H1 (cell line): ENCODE measurements at regions not wholly inside any gene's neighbourhood (a gene's known extent, or its start where the extent isn't known, plus 50 kb on each side); places are given as distances from the start of the nearest gene placed in this dataset.

Experiments
- CTCF ChIA-PET: fragments of 300-600 bp; sonication (Branson Sonifier 250); formaldehyde crosslinking; loops from one replicate; lab custom pipeline; 2021; ENCODE audit not compliant: partially characterized antibody; lab: Charles Lee
- POLR2A ChIA-PET: fragments of 300-600 bp; sonication (Branson Sonifier 250); formaldehyde crosslinking; loops from one replicate; lab custom pipeline; 2021; ENCODE audit warnings: inconsistent platforms; ENCODE audit not compliant: partially characterized antibody; lab: Charles Lee
- DNase-seq, 2 experiments: peaks; one replicate each; pipeline versions ENCODE4 v3.0.0 to v3.0.0-alpha.2; 2010 to 2022; ENCODE audit warnings: low spot score in 2 of 2, low read depth in 1 of 2, mixed read lengths in 1 of 2
- FAIRE-seq: peaks from 2 replicates; lab custom pipeline; 2011; peaks lifted over from hg19 to GRCh38; lab: Jason Lieb, UNC
- H2AFZ ChIP-seq: 2 replicates; pipeline ENCODE4 v1.8.1; 2012; ENCODE audit warnings: low read length, inconsistent platforms
- H2AK5ac ChIP-seq: 2 replicates; pipeline ENCODE4 v1.6.1; 2013; ENCODE audit warnings: low read depth, low read length
- H2BK120ac ChIP-seq: replicated peaks from 2 replicates; pipeline ENCODE3; 2013; ENCODE audit warnings: low read depth, low read length, inconsistent platforms
- H2BK12ac ChIP-seq: 2 replicates; pipeline ENCODE4 v1.6.1; 2013; ENCODE audit warnings: low read depth, low read length
- H2BK15ac ChIP-seq: 2 replicates; pipeline ENCODE4 v1.6.1; 2013; ENCODE audit warnings: low read length
- H2BK20ac ChIP-seq: 2 replicates; pipeline ENCODE4 v1.6.1; 2013; ENCODE audit warnings: low read length
- H2BK5ac ChIP-seq: 2 replicates; pipeline ENCODE4 v1.6.1; 2013; ENCODE audit warnings: low read depth, low read length
- H3K14ac ChIP-seq: 2 replicates; pipeline ENCODE4 v1.6.1; 2013; ENCODE audit warnings: inconsistent platforms; ENCODE audit not compliant: insufficient read length
- H3K18ac ChIP-seq: 2 replicates; pipeline ENCODE4 v1.6.1; 2013; ENCODE audit warnings: low read length; ENCODE audit errors: extremely low read depth
- H3K23ac ChIP-seq: 2 replicates; pipeline ENCODE4 v1.6.1; 2013; ENCODE audit warnings: inconsistent platforms; ENCODE audit not compliant: insufficient read length
- H3K23me2 ChIP-seq: 2 replicates; pipeline ENCODE4 v1.6.1; 2013; ENCODE audit warnings: low read depth, low read length
- H3K27ac ChIP-seq: 2 replicates; pipeline ENCODE4 v1.6.1; 2011; ENCODE audit warnings: low read depth, low read length, inconsistent platforms
- H3K27me3 ChIP-seq, 4 experiments: replicated peaks in 1 of 4; 1 replicate in 1 of 4; 2 replicates in 3 of 4; pipeline versions ENCODE4 v1.6.1 to v1.8.1; 2011 to 2013; ENCODE audit warnings: low read length in 3 of 4, mild to moderate bottlenecking in 3 of 4, inconsistent platforms in 2 of 4, mixed read lengths in 2 of 4, moderate library complexity in 1 of 4; ENCODE audit not compliant: control insufficient read depth in 3 of 4, insufficient read depth in 3 of 4; ENCODE audit errors: extremely low read depth in 1 of 4
- H3K36me3 ChIP-seq, 4 experiments: 2 replicates each; pipeline versions ENCODE4 v1.6.1 to v1.8.1; 2011 to 2013; ENCODE audit warnings: mild to moderate bottlenecking in 4 of 4, low read length in 3 of 4, moderate library complexity in 2 of 4, control low read depth in 1 of 4, inconsistent platforms in 1 of 4; ENCODE audit not compliant: insufficient read depth in 4 of 4, control insufficient read depth in 2 of 4
- H3K4ac ChIP-seq: replicated peaks from 2 replicates; pipeline ENCODE3; 2013; ENCODE audit warnings: low read length, low read depth, mixed read lengths, inconsistent platforms; ENCODE audit not compliant: insufficient read length
- H3K4me1 ChIP-seq, 4 experiments: replicated peaks in 1 of 4; 1 replicate in 1 of 4; 2 replicates in 3 of 4; pipeline versions ENCODE4 v1.6.1 to v1.8.1; 2011 to 2013; ENCODE audit warnings: low read length in 3 of 4, inconsistent platforms in 2 of 4, mixed read lengths in 1 of 4; ENCODE audit not compliant: insufficient read depth in 4 of 4, control insufficient read depth in 3 of 4
- H3K4me2 ChIP-seq, 2 experiments: 2 replicates each; pipeline versions ENCODE4 v1.6.1 to v1.8.1; 2011 to 2013; ENCODE audit warnings: low read depth in 2 of 2, low read length in 2 of 2, control low read depth in 1 of 2, inconsistent platforms in 1 of 2, mild to moderate bottlenecking in 1 of 2; ENCODE audit not compliant: insufficient read depth in 1 of 2
- H3K4me3 ChIP-seq, 4 experiments: fragments of 200-600, 300-600 bp in 1 of 4; sonication (generic), shearing (Covaris generic), sonication (Bioruptor Twin) in 1 of 4; 2 replicates each; pipeline versions ENCODE4 v1.5.1 to v1.8.1; 2011 to 2016; ENCODE audit warnings: low read length in 4 of 4, low read depth in 3 of 4, control low read depth in 2 of 4, inconsistent platforms in 2 of 4, mild to moderate bottlenecking in 2 of 4, mixed read lengths in 1 of 4, moderate library complexity in 1 of 4; ENCODE audit not compliant: insufficient read depth in 2 of 4; ENCODE audit errors: extremely low read depth in 1 of 4
- H3K56ac ChIP-seq: replicated peaks from 2 replicates; pipeline ENCODE3; 2013; ENCODE audit warnings: low read depth, mild to moderate bottlenecking, mixed read lengths, low read length, inconsistent platforms; ENCODE audit not compliant: insufficient read length
- H3K79me1 ChIP-seq: 2 replicates; pipeline ENCODE4 v1.6.1; 2013; ENCODE audit warnings: low read depth, low read length, control low read depth
- H3K79me2 ChIP-seq, 2 experiments: 2 replicates each; pipeline versions ENCODE4 v1.6.1 to v1.8.1; 2012 to 2013; ENCODE audit warnings: low read length in 2 of 2, mild to moderate bottlenecking in 2 of 2, inconsistent platforms in 1 of 2; ENCODE audit not compliant: insufficient read depth in 2 of 2, control insufficient read depth in 1 of 2
- H3K9ac ChIP-seq, 4 experiments: replicated peaks in 1 of 4; 1 replicate in 1 of 4; 2 replicates in 3 of 4; pipeline versions ENCODE4 v1.6.1 to v1.8.1; 2011 to 2013; ENCODE audit warnings: low read depth in 3 of 4, low read length in 3 of 4, control low read depth in 2 of 4, mild to moderate bottlenecking in 2 of 4, moderate library complexity in 2 of 4, inconsistent platforms in 1 of 4; ENCODE audit errors: extremely low read depth in 1 of 4
- H3K9me3 ChIP-seq, 2 experiments: 2 replicates each; pipeline versions ENCODE4 v1.6.1 to v1.8.1; 2012 to 2013; ENCODE audit warnings: mild to moderate bottlenecking in 2 of 2, moderate library complexity in 2 of 2, control low read depth in 1 of 2, inconsistent platforms in 1 of 2, low read depth in 1 of 2, low read length in 1 of 2, mixed read lengths in 1 of 2; ENCODE audit not compliant: insufficient read depth in 2 of 2
- H4K20me1 ChIP-seq, 2 experiments: replicated peaks in 1 of 2; 2 replicates each; pipeline versions ENCODE3 to v1.8.1; 2011 to 2013; ENCODE audit warnings: inconsistent platforms in 2 of 2, low read length in 2 of 2, mild to moderate bottlenecking in 1 of 2; ENCODE audit not compliant: insufficient read depth in 2 of 2, control insufficient read depth in 1 of 2
- H4K5ac ChIP-seq: 2 replicates; pipeline ENCODE4 v1.6.1; 2013; ENCODE audit warnings: low read length, low read depth, mixed read lengths, inconsistent platforms; ENCODE audit not compliant: insufficient read length
- H4K8ac ChIP-seq: 2 replicates; pipeline ENCODE4 v1.8.0; 2013; ENCODE audit warnings: mild to moderate bottlenecking, moderate library complexity, low read length, inconsistent platforms; ENCODE audit not compliant: insufficient read depth; ENCODE audit errors: extremely low read depth
- H4K91ac ChIP-seq: replicated peaks from 2 replicates; pipeline ENCODE3; 2013; ENCODE audit warnings: low read length, mixed read lengths, inconsistent platforms; ENCODE audit not compliant: insufficient read length
- RFX5 ChIP-seq: IDR thresholded peaks from 2 replicates; pipeline ENCODE4 v1.6.1; 2011; ENCODE audit warnings: low read depth, low read length, improper control_type of control experiment, borderline replicate concordance
- WGBS, 2 experiments: shearing (Covaris generic) in 1 of 2; methylation state at CpG; one replicate each; pipeline versions ENCODE4 v1.1.6 to v1.1.7; 2013 to 2015; ENCODE audit warnings: low lambda C conversion rate in 2 of 2, mixed read lengths in 2 of 2, inconsistent platforms in 1 of 2, low coverage in 1 of 2, missing lambda C conversion rate in 1 of 2; ENCODE audit not compliant: insufficient replicate concordance in 2 of 2, insufficient coverage in 1 of 2, insufficient read length in 1 of 2; ENCODE audit errors: extremely low coverage in 1 of 2, missing lambda C conversion rate in 1 of 2; 5-methylcytosine and 5-hydroxymethylcytosine counted together
- TF ChIP-seq, protein P1 (sequence below): IDR thresholded peaks from 2 replicates; pipeline ENCODE4 v1.6.1; 2012; ENCODE audit warnings: low read length, inconsistent platforms

DNA sequence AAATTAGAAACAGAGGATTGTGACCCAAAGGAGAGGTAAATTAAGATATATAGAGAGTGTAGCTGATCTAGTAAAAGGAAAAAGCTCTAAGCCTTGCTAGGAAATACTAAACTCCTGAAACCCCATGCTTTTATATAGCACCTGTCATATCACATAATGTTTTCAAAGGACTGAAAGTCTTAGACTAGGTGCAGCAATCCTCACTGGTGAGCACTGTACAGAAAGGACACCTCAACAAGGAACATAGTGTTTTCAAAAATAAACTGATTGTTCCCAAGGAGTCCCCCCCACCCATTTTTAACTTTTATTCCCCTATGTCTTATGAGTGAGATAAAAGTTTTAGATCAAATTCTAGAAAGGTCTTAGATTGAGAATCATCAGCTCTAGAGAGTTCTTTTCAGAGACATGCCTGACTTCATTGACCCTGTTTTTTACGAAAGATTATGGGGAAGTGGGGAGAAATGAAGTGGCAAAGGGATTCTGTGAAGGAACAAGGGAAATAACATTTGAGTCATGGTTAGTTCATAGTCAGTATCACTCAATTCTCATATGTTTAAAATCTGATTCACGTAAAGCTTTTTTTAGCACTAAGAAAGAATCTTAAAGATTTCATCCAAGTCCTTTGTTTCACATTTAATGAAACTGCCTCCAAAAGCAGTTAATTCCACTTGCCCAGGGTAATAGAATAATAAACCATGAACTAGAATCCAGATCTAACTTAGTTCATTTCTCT is 166.4 kb downstream of the CYB561 start:
- H4K20me1 ChIP-seq: no peaks in the 10 kb centered on the region
- 89% methylated on average over 2 of the region's 2 CpGs; no CpG with 5 or more reads in 1 of the 2 experiments for WGBS, 2 experiments
- H3K4me1 ChIP-seq: no peaks in the 10 kb centered on the region
- no peak overlapping the region for H2BK12ac ChIP-seq
- H3K9me3 ChIP-seq: no peaks in the 10 kb centered on the region
- H3K56ac ChIP-seq: no peak overlapping the region
- H3K4me2 ChIP-seq: no peak overlapping the region
- no peak for DNase-seq
- no peak overlapping the region for H2AFZ ChIP-seq
- no peak overlapping the region for H4K8ac ChIP-seq
- POLR2A ChIA-PET: no interaction called here
- H3K4ac ChIP-seq: no peak overlapping the region
- no peak overlapping the region for H2AK5ac ChIP-seq
- no peak overlapping the region for H3K27ac ChIP-seq
- H4K5ac ChIP-seq: no peak overlapping the region
- H3K79me2 ChIP-seq: no peaks in the 10 kb centered on the region
- no peak overlapping the region for H2BK120ac ChIP-seq
- H2BK20ac ChIP-seq: no peak overlapping the region
- H3K4me3 ChIP-seq: no peak overlapping the region
- no peak overlapping the region for H2BK15ac ChIP-seq
- H3K23me2 ChIP-seq: no peaks in the 10 kb centered on the region
- H3K79me1 ChIP-seq: no peaks in the 10 kb centered on the region
- no peak overlapping the region for H2BK5ac ChIP-seq
- no peak overlapping the region for H3K14ac ChIP-seq
- no peak overlapping the region for H3K9ac ChIP-seq
- CTCF ChIA-PET: interaction anchor here (1.5 kb wide), 1 partner anchor 10 kb away, joined by 3 read pairs; no protein-coding TSS in a partner anchor
- no peaks in the 10 kb centered on the region for H3K27me3 ChIP-seq
- no peak for FAIRE-seq
- H3K23ac ChIP-seq: no peak overlapping the region
- H3K18ac ChIP-seq: no peak overlapping the region
- H4K91ac ChIP-seq: no peak overlapping the region
- H3K36me3 ChIP-seq: no peaks in the 10 kb centered on the region
- TF ChIP-seq RFX5: no peak
- TF ChIP-seq, protein P1, sequence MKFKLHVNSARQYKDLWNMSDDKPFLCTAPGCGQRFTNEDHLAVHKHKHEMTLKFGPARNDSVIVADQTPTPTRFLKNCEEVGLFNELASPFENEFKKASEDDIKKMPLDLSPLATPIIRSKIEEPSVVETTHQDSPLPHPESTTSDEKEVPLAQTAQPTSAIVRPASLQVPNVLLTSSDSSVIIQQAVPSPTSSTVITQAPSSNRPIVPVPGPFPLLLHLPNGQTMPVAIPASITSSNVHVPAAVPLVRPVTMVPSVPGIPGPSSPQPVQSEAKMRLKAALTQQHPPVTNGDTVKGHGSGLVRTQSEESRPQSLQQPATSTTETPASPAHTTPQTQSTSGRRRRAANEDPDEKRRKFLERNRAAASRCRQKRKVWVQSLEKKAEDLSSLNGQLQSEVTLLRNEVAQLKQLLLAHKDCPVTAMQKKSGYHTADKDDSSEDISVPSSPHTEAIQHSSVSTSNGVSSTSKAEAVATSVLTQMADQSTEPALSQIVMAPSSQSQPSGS: no peak
